GM21786 (cell line): ENCODE measurements at regions not wholly inside any gene's neighbourhood (a gene's known extent, or its start where the extent isn't known, plus 50 kb on each side); places are given as distances from the start of the nearest gene placed in this dataset.

Experiments
- ATAC-seq: cut with Tn5 transposase; IDR thresholded peaks from one replicate; pipeline ENCODE4 v1.9.1; 2021; ENCODE audit not compliant: unreplicated experiment

DNA sequence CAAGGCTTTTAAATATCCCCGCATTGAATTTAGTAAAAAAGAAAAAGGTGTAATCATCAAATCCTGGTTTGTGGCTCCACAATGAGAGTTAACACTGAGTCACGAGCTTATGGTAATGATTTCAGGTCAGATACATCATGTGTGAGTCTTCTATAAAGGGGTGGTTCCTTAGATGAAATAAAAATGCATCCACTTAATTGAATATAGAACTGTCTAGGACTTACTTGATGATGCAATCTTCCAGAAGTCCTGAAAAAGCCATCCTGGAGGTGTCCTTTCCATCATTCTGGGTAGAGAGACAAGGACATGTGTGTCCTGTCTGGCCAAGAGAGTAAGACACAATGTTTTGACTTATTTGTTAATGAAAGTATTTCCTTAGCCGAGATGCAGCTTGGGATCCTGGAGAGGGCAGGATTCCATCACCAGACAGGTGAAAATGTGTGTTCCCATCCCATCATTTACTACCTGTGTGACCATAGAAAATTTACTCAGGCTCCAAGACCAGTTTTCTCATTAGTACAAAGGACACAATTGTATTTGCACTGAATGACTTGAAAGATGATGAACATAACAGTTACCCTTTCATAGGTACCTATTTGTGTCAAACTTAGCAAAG is 1539.8 kb upstream of the PIK3C3 start:
- no peak for ATAC-seq

DNA sequence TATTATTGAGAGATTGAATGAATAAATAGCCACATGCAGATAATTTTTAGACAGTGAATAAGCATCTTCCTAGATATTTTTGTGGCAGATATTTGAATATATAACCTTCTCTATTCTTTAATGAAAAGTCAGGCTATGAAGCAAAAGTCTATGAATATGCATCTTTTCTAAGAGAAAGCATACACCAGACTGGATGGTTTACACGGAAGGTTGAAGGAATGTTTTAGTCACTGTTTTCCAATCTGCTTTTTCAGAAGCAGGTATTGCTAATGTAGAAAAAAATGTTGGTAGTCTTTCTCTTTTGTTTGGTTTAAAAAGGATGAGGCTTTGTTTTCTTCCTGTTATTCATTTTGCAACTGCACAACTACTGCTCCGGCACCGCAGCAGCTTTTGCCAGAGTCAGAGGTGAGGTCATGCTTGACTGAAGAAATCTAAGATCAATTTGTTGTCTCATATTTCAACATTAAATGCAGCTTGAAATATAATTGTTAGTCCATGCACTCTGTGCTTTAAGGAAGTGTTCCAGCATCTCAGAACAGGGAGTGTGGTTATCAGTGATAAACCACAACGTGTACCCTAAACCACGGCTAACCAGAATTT is 1540.8 kb upstream of the PIK3C3 start:
- ATAC-seq, result no peak

DNA sequence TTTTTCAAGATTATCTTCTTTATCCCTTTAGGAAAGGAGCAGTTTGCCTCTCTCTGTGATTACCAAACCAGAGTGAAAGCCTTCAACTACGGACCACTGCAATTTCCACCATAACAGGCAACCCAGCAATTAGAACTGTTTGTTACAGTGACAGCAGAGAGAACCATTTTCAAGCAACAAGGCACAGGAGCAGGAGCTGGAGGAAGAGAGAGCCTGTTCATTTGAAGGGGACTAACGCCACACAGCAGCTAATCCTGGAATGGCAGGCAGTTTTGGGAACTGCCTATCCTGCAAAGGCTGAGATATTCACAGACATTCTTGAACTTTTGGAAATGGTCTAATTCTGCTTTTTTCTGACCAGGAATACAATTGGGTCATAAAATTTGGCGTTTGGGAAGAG is 1541.9 kb upstream of the PIK3C3 start:
- ATAC-seq, result no peak

DNA sequence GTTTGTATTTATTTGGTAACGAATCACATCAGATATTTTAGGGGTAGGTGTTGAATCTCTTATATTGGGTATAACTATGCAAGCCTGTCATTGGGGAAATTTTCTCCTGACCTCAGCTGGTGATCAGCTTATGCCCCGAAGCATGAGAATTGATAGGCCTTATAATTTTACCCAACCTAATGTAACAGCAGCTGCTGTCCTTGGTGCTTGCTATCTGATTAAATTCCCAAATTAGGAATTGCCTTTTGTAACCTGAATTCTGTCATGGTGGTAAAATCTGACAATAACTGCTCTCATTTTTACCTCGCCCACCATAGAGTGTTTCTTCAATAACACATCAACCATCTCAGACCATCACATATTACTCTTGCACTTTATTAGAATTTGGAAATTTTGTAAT is 1542.6 kb upstream of the PIK3C3 start:
- no peak for ATAC-seq

DNA sequence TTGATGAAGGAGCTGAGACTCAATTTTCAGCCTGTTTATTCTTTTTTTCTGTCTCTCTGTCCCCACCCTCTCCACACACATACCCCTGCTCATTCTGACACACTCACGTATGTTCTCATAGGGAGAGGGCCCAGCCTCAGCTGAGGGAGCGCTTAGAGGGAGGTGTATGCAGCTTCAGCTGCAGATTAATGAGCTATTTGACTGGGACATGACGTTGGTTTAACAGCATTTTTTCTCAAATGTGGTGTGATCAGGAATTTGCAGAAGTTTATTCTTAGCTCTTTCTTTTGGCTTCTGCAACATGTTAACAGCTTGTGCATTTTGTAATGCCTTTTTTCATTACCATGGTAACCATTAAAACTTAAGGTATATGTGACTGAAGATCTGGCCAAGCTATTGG is 1547.1 kb upstream of the PIK3C3 start:
- ATAC-seq, result no peak

DNA sequence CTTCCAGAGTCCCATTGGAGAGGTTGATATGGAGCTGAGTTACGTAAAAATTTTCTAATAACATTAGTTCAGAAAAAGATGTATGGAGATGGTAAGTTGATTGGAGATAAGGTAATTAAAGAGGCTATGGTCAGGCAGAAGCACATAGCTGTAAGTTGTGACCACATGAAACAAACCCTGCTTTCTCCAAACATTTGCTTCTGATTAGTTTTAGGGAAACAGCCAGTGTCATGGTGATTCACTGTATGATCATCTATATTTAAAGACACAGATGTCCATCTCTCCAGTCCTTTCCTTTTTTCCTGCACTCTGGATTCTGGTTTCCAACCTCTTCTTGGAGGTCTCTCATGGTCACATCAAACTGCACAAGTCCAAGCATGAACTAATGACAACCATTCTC is 1550.8 kb upstream of the PIK3C3 start:
- ATAC-seq, result no peak

DNA sequence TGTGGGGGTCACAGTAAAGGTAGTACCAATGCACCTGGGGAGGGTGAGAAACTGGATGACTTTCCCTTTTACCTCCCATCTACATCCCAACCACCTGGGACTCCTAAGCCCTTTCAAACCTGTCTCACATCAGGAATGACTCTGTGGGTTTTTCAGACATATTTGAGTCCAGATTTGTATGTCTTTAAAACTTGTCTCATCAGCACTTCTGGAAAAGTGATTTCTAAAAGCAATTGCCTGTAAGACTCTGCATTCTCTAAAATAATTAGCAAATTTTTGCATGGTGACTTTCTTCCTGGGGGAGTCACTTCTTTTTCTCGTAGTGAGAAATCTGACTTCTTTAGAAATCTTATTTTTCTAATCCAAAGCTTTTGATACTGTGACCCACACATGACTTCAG is 1553.0 kb upstream of the PIK3C3 start:
- no peak for ATAC-seq

DNA sequence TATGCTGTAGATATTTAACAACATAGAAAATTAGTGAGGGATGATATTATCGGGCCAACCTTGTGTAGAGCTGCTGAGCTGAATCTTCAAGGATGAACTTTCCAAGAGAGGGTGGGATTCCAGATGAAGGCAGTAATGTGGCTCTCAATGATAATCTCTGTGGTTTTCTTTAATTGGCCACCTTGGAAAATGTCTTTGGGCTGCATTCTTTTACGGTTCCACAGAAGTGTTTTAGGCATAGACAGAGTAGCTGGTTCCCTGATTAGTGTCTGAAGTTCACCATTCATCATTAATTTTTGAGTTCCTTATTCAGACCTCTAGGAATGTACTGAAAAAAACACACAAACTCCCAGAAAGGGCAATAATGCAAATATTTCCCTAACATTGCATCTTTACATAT is 1566.9 kb upstream of the PIK3C3 start:
- ATAC-seq, result no peak

DNA sequence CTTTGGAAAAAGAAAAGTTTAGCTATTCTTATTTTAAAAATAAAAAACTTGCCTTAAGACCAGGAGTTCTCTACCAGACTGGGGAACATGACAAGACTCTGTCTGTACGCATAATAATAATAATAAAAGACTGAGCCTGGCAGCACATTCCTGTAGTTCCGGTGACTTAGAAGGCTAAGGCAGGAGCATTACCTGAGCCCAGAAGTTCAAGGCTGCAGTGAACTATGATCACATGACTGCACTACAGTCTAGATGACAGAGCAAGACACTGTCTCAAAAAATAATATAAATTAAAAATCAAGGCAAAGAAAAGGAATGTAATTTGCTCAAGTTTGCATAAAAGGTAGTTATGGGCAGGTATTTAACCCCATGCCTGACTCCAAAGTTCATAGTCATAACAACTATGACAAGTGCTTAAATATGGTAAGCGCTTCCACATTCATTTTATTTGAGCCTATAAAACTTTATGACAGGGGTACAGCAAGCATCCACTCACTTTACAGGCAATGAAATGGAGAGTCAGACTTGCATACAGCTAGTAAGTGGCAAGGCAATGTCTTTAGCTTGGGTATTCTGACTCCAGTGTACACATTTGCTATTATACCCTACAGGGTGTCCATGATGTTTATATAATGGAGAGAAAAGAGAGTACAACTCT is 1567.8 kb upstream of the PIK3C3 start:
- no peak for ATAC-seq

DNA sequence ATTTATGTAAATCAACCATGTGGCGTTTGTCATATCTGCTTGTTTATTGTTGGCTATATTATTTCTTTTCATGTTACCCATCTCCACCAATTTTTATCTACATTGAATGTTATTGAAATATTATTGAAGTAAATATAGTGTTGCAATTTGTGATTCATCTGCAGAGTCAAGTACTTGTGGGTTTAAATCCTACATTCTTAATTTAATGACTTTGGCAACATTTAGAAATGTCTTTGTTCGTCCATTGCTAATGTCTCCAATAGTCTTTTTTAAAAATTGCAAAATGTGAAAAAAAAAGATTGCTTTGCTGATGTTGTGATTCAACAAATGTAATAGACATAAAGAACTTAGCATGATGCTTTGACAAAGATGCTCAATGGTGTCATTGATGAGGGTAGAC is 1572.8 kb upstream of the PIK3C3 start:
- ATAC-seq, result no peak

DNA sequence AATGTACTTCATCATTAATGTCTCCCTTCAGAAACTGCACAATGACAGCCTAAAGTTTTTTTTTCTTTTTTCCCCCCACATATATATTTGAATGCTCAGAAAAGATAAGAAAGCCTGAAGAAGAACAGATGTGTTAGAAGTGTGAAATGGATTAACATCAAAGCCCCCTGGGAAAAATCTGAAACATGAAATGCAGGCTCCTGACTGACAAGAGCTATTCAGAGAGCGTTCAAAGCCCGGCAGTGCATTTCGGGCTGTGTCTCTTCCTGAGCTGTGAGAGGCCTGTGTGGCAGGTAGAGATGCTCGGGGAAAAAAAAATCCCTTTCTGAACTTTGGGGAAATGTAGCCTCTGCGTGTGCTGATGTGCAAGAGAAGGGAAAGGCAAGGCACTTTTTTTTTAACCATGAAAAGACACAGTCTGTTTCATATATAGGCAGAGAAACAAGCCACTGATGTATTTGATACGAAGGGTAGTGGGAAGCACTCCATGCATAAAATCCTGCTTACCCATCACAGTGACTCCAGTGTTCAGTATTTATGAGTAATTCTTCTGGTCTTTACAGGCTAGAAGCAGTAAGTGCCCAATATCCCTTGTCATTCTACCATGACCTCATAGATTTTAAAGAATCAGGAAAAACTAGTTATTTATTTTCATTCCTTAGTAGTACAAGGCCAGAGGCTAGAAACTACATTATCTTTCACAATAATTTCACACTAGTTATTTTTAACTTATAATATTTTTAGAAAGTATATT is 1574.2 kb upstream of the PIK3C3 start:
- ATAC-seq, result no peak

DNA sequence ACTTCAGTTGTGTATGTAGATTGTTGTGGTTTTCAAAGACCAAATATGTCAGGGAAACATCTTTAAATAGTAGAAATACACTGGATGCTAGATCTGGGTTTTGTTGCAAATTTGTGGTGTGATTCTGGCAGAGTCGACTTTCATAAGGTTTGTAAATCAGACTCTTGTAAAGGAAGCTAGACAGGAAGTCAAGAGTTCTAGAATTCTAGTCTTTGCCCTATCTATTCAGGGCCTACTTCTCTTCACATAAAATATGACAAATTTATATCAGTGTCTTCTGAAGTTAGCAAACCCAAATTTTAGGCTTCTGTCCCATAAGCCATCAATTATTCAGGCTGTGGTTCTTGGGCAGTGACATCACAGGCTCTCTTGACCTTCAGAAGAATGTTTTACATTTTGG is 1579.2 kb upstream of the PIK3C3 start:
- ATAC-seq, result no peak

DNA sequence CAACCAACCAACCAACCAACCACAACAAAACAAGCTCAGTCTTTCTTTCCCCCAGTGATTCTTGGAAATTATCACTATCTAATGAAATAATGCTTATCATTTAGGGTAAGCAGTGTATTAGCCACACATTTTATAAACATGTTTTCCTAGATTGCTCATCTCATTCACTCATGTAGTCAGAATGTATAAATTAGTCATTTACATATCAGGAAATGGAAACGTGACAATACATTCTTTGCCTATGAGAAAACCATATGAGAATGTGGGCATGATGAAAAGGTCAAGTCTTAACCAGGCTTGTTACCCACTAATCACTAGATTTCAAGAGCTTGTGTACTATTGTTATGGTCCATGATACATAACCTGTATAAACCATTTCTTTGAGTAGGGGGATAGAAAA is 1583.4 kb upstream of the PIK3C3 start:
- ATAC-seq, result no peak

DNA sequence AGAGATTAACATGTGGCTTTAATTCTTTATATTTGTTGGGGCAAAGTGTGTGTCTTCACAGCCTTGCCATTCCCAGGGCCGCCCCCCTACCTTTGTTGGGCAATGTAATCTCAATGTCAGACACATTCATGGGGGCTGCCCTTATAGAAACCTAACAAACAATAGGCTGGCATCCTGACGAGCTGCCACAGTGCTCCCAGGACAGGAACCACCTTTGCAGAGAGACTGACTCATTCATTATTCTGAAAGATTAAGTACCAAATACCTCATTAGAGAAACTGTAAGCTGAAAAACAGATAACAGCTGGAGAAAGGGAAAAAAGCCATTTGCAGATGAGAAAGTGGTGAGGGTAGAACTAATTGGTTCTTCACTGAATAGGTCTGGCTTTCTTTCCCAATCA is 1587.5 kb upstream of the PIK3C3 start:
- no peak for ATAC-seq

DNA sequence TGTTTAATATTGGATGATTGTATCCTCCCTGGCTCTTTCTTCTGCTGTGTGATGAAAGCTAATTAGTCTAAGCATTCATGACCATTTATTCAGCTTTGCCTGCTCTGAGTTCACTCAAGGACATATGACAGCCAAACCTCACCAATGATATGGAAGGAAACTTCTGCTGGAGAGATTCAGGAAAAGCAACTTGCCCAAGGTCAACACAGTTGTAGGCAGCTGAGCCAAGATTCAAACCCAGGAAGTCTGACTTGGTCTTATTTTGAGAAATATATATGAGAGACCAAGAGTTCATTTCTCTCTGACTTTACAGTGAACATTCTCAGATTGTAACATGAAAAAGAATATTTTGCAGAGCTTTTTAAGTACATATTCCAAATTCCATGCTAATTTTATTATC is 1588.5 kb upstream of the PIK3C3 start:
- ATAC-seq, result no peak

DNA sequence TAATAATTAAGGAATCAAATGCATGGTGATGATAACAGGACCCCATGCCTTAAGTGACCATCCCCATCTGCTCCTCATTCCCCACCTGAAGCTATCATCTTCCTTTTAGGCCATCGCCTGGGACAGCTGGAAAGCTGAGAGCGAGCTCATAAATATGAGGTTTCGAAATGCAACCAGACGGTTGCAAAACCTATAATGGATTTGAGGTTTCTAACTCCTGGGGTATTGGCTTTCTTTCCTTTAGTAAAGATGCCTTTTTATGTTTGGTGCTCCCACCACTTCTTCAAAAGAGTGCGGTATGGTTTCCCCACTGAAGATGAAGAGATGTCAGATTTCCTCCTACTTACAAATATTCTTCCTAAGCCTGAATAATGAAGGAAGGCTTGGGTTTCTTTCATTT is 1589.5 kb upstream of the PIK3C3 start:
- ATAC-seq, result no peak

DNA sequence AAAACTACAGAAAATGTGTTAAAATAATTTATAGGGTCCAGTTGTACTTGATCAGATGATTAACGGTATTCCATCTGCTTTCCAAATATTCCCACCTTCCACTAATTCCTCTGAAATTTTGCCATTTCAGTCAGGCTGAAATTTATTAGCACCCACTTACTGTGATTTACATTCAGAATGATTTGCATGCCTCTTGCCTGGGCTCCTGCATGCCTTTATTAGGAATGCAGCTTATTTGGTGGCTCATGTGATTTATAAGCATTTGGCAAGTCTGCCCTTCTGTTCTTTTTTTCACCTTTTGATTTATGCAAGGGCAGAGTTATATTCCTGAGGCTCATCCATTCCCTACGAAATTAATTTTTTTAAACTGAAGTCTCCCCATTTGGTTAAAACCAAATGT is 1594.5 kb upstream of the PIK3C3 start:
- no peak for ATAC-seq

DNA sequence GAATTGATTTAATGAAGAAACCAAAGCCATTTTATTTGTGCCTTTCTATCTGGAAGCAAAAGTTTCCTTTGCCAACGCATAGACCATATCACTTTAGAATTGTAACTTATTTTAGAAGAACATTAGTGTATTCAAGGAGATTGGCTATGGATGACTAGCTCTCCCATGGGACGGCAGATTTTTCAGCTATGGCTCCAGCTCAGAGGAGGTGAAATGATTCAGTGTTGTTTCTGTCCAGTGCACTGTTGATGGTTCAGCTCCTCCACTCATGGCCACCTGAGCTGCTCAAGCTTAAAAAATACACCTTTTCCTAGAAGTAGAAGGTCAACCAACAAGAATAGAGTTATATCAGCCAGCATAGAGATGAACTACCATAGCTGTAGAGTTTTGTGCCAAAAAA is 1597.5 kb upstream of the PIK3C3 start:
- no peak for ATAC-seq

DNA sequence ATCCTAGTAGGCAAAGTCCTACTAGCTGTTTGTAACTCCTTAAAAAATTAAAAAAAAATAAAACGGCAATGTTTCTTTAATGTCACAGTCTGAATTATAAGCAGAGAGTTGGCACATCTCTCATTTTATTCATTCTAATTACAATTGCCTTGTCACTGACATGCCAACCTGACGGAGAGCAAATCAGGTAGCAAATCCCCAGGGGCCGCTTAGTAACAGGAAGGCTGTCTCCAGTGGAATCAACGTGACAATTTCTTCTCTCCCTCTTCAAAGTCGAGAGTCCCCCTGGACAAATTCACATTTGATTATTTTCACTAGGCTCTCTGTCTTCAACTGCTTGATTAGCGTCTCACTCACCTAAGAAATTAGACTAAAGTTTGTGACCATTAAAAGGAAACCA is 1598.9 kb upstream of the PIK3C3 start:
- no peak for ATAC-seq

DNA sequence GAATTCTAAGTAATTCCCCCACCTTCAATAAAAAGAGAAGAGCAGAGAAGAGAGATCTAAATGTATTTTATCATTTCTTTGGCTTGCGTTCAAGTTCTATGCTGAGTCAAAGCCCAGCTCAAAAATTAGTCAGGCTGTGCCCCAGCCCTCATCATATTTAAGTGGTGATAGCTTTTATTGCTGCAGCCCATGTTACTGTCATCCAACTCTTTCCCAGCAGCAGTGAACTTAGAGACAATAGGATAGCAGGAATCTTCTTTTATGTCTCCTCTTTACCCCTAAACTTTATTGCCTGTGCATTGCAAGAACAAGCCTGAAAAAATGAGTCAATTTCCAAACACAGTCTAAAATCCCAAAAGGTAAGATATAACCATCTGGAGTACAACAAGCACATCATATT is 1599.3 kb upstream of the PIK3C3 start:
- ATAC-seq, result no peak

DNA sequence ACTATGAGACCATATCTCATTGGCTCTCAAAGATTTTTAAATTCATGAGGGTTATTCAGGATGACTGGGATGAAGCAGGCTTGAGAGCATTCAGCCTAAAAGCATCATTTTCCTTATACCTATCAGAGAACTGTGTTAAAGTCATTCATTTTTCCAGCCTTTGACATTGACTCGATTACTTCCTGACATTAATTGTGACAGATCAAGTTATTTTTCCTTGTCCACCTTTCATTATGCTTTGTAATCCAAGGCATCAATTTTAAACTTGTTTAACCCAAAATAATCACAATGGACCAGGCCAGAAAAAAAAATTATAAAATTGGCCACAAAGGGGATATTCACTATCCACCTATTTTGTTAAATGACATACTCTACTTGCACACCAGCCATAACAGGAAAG is 1606.8 kb upstream of the PIK3C3 start:
- ATAC-seq, result no peak

DNA sequence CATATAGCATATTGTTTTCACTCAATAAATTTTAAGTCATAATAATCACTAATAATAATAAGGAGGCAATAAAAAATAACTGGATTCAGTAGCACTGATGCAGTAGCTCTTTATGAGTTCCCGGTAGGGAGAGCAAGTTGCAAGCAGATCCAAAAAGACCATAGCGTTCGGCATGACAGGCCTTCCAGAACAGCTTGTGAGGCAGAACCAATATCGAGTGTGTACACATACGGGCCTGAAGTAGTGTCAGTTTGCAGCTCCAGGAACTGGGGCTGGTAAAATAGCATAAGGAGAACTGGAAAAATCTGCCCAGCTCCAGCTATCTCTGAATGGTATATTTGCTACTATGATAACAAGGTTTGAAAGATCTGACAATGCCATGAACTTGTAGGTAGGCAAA is 1607.8 kb upstream of the PIK3C3 start:
- no peak for ATAC-seq
